ENCODE measurements at regions not wholly inside any gene's neighbourhood (a gene's known extent, or its start where the extent isn't known, plus 50 kb on each side); places are given as distances from the start of the nearest gene placed in this dataset.

GRCh38 chr13:103965506-103966243 is 899.5 kb upstream of the SLC10A2 start:
- peak; percentile 80 for DNase-seq (ENCODE audit: low read depth)
- no peak overlapping the region for H3K4me3 ChIP-seq (ENCODE audit: low read depth, low read length)
- TF ChIP-seq CTCF (IDR thresholded peaks at IDR 0.05; ENCODE audit: control insufficient read depth, extremely low read depth, insufficient read depth): no peak

GRCh38 chr13:103961784-103962183 is 895.6 kb upstream of the SLC10A2 start:
- no peak overlapping the region for H3K4me3 ChIP-seq (ENCODE audit: low read depth, low read length)
- no peak for DNase-seq (ENCODE audit: low read depth)
- no peak for TF ChIP-seq CTCF (IDR thresholded peaks at IDR 0.05; ENCODE audit: control insufficient read depth, extremely low read depth, insufficient read depth)

GRCh38 chr13:103961129-103961528 is 894.9 kb upstream of the SLC10A2 start:
- DNase-seq (ENCODE audit: low read depth): no peak
- TF ChIP-seq CTCF (IDR thresholded peaks at IDR 0.05; ENCODE audit: control insufficient read depth, extremely low read depth, insufficient read depth): no peak
- no peak overlapping the region for H3K4me3 ChIP-seq (ENCODE audit: low read depth, low read length)

GRCh38 chr13:103960001-103960400 is 893.8 kb upstream of the SLC10A2 start:
- H3K4me3 ChIP-seq (ENCODE audit: low read depth, low read length): no peak overlapping the region
- no peak for DNase-seq (ENCODE audit: low read depth)
- TF ChIP-seq CTCF (IDR thresholded peaks at IDR 0.05; ENCODE audit: control insufficient read depth, extremely low read depth, insufficient read depth): no peak

GRCh38 chr13:103958691-103959090 is 892.5 kb upstream of the SLC10A2 start:
- H3K4me3 ChIP-seq (ENCODE audit: low read depth, low read length): no peak overlapping the region
- TF ChIP-seq CTCF (IDR thresholded peaks at IDR 0.05; ENCODE audit: control insufficient read depth, extremely low read depth, insufficient read depth): no peak
- DNase-seq (ENCODE audit: low read depth): no peak

- DNase-seq (ENCODE audit: low read depth): no peak
- TF ChIP-seq CTCF (IDR thresholded peaks at IDR 0.05; ENCODE audit: control insufficient read depth, extremely low read depth, insufficient read depth): no peak
- no peak overlapping the region for H3K4me3 ChIP-seq (ENCODE audit: low read depth, low read length)
Measured at GRCh38 chr13:103957939-103958338, 891.7 kb upstream of the SLC10A2 start.

- H3K4me3 ChIP-seq (ENCODE audit: low read depth, low read length): no peak overlapping the region
- DNase-seq (ENCODE audit: low read depth): no peak
- no peak for TF ChIP-seq CTCF (IDR thresholded peaks at IDR 0.05; ENCODE audit: control insufficient read depth, extremely low read depth, insufficient read depth)
Measured at GRCh38 chr13:103953859-103954258, 887.6 kb upstream of the SLC10A2 start.

All from LNCaP clone FGC (cell line).